Astrocyte of the hippocampus (primary cell): ENCODE measurements at regions not wholly inside any gene's neighbourhood (a gene's known extent, or its start where the extent isn't known, plus 50 kb on each side); places are given as distances from the start of the nearest gene placed in this dataset.

Source experiments
- DNase-seq: peaks from one replicate; pipeline ENCODE4 v3.0.0; 2011; ENCODE audit warnings: low read depth, low spot score

GRCh38 chr7:95718577-95719410 lies 53.6 kb upstream of the DYNC1I1 start:
- peak; percentile 16 for DNase-seq

GRCh38 chr7:95716357-95717122 lies 55.8 kb upstream of the DYNC1I1 start:
- no peak for DNase-seq

DNA sequence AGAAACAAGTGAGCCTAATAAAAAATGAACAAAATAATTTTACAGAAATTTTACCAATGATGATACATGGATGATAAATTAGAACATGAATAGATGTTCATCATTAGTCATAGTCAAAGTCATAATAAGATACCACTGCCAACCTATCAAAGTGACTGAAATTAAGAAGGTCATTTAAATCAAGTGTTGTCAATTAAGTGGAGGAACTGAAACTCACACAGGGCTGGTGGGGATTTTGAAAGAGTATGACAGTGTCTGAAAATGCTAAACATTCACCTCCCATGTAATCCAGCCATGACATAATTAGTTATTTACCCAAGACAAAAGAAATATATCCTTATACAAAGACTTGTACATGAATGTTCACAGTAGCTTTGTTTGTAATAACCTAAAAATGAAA lies 57.1 kb upstream of the DYNC1I1 start:
- no peak for DNase-seq

DNA sequence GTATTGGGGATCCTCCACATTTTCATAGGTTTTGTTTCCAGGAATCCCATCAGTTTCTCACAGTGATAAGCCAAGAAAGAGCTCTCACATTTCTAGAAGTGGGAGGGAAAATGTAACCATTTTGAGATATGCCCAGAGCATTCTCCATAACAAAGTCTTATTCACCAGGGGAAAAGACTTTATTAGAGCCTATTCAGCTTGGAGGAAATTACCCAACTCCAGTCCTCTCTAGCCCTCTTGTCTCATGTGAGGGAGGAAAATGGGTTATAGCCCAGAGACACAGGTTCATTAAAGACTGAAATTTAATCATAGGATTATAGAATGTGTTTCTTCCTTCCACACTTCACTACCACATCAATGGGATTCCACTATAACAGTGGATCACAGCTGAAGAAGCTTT lies 61.6 kb upstream of the DYNC1I1 start:
- no peak for DNase-seq

- DNase-seq = no peak
Measured at GRCh38 chr7:95700917-95701316, 71.4 kb upstream of the DYNC1I1 start.

- DNase-seq = no peak
Measured at GRCh38 chr7:95694334-95694733, 78.0 kb upstream of the DYNC1I1 start.

DNA sequence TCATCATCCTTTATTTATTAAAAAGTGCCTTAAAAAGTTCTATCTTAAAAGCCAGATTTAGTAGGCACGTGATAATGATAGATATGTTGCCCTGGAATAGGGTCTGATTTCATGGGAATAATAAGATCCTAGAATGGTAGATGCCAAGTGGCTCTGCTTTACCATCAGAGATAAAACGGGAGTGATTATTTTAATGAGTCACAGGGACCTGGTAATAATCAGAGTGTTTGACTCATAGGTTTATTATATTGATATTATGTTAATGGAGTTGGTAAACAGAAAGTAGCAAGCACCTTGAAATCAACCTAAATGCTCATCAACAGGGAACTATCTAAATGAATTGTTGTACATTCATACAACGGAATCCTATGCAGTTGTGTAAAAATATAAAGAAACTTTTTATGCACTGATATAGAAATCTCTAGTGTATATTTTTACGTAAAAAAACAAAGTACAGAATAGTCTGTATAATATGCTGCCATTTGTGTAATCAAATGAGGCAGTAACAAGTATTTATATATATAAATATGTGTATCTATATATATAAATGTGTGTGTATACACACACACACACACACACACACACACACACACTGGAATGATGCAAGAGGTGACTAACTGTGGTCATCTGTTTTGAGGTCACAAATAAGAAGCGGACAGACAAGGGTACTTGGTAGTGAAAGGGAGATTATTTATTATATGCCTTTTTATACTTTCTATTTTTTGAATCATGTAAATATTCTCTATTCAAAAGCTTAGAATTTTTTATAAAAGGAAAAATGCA lies 78.6 kb upstream of the DYNC1I1 start:
- no peak for DNase-seq

GRCh38 chr7:95691464-95691863 lies 80.9 kb upstream of the DYNC1I1 start:
- no peak for DNase-seq

DNA sequence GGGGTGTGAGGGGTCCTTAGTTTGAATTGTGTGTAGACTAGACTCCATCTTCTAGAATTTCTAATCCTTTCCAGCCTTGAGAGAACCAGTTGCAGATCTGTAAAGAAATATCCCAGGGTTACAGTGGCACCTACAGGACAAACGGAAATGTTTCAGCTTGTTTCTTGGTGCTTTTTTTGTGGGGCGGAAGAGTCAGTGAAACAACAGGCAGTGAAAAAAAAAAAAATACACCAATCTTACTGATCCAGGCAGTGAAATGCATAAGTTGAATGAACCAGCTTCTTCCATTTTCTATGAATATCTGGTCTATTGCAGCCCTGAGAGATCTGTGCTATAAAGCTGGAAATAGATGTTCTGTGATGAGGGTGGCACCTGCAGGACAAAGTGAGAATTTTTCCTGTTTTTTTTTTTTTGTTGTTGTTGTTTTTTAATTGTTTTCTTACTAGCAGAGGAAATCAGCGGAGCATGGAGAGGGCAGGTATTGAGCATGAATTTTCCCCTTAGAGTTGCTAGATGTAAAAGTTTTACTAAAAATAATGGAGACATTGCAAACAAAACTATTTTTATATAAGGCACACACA lies 81.9 kb upstream of the DYNC1I1 start:
- peak; percentile 53 for DNase-seq

DNA sequence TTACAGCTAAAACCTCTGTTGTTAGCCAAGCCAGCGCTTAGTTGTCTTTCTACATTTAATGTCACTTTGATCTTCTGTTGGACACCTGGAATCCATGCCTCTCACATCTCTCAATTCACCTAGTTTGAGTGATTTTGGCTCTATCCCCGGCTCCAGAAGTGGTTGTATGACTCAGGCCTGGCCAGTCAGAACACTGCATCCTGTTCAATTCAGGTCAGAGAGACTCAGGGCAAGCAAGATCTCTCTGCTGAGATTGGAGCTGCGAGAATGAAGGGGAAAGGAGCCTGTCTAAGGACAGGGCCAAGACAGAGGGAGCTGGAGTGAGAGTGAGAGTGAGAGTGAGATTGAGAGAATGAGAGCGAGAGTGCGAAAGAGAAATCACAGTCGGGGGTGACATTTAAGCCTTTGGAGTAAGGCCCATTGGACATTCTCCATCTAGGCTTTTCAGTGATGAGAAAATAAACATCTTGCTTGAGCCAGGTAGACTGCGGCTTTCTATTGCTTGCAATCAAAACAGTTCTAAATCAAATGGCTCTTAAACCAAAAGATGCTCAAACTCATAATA lies 83.3 kb upstream of the DYNC1I1 start:
- peak; percentile 45 for DNase-seq

DNA sequence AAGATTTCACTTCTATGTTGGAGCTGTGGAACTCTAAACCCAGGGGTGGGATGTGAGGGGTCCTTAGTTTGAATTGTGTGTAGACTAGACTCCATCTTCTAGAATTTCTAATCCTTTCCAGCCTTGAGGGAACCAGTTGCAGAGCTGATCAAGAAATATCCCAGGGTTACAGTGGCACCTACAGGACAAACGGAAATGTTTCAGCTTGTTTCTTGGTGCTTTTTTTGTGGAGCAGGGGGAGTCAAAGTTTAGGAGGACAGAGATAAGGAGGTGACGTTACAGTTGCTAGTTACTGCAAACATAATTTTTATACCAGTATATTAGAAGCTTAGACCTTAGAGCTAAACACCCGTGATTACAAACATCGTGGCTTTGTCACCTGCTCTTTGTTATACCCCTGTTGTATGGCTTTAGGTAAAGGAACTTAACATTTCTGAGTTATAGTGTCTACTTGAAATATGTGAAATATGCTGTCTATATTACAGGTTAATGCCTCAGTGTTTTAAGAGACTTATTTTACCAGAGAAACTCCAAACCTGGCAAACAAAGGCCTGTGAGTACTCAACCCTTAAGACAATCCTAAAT lies 84.5 kb upstream of the DYNC1I1 start:
- peak; percentile 29 for DNase-seq

DNA sequence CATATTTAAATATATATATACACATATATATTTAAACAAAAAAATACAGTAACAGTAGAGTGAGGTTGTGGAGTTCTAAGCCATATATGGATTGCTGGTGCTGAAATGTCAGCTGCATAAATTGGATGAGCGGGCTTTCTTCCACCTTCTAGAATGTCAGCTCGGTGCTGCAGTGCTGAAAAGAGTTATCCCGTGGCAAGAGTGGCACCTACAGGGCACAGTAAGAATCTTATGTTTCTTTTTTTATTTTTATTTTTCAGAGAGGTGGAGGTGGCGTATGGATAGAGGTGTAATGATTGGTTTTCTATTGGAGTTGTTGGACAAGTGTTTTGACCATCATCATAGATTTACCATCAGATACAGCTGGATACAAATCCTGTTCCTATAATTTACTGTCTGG lies 86.2 kb upstream of the DYNC1I1 start:
- DNase-seq = peak; percentile 76

DNA sequence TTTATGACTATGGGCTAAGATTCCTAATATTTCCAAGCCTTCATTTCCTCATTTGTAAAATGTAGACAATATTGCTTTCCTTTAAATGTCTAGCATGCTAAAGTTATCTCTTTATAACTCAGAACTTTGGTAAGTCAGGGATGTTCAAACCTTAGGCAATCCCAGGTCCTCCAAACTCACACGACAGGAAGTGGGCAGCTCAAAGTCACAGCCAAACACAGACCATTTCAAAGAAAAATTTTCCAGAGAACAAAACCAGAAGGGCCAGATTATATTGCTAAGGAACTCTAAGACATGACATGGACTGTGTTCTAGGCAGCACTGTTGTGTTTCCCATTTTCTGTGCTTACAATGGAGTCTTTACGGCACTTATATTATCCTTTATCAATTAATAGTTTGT lies 87.8 kb upstream of the DYNC1I1 start:
- no peak for DNase-seq

- peak; percentile 48 for DNase-seq
Measured at GRCh38 chr7:95684037-95684436, 87.7 kb upstream of the PDK4 start.

GRCh38 chr7:95682913-95683312 lies 86.6 kb upstream of the PDK4 start:
- DNase-seq = no peak

- no peak for DNase-seq
Measured at GRCh38 chr7:95676691-95677090, 80.4 kb upstream of the PDK4 start.

GRCh38 chr7:95675632-95676031 lies 79.3 kb upstream of the PDK4 start:
- DNase-seq = no peak

- no peak for DNase-seq
Measured at GRCh38 chr7:95675016-95675415, 78.7 kb upstream of the PDK4 start.

DNA sequence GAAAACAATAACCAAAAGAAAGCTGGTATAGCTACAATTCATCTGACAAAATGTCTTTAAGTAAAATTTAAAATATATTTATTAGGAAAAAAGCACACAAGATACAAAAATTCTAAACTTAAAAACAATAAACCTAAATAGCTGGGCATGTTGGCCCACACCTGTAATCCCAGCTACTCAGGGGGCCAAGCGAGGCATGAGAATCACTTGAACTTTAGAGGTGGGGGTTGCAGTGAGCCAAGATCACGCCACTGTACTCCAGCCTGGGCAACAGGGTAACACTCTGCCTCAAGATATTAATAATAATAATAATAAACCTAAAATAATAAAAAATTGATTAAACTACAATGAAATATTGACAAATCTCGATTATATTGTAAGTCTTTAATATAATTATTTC lies 77.8 kb upstream of the PDK4 start:
- DNase-seq = no peak

GRCh38 chr7:95672434-95672833 lies 76.1 kb upstream of the PDK4 start:
- DNase-seq = no peak

- no peak for DNase-seq
Measured at GRCh38 chr7:95669513-95669912, 73.2 kb upstream of the PDK4 start.
